ENCODE measurements at regions not wholly inside any gene's neighbourhood (a gene's known extent, or its start where the extent isn't known, plus 50 kb on each side); places are given as distances from the start of the nearest gene placed in this dataset.

- no peak overlapping the region for H3K27ac ChIP-seq
Measured at GRCh38 chr4:134297765-134298164, 96.2 kb upstream of the PABPC4L start.

GRCh38 chr4:134282680-134283079 is 81.1 kb upstream of the PABPC4L start:
- H3K9me3 ChIP-seq = peaks cover 0 to 13% (median 4%) of the 10 kb centered on the region in 8 donors
- H3K36me3 ChIP-seq = no peaks in the 10 kb centered on the region
- no peaks in the 10 kb centered on the region for H3K4me1 ChIP-seq
- no peak for DNase-seq
- H3K27me3 ChIP-seq (replicated peaks in 1 of 7) = no peaks in the 10 kb centered on the region
- no peak overlapping the region for H3K4me3 ChIP-seq
- WGBS, 5 donors = 90 to 97% (median 93%) methylated on average over 2 of the region's 2 CpGs
- intact Hi-C loops (cut with DNase I; ENCODE audit: low total_unique reads) = no loop called here
- no peak overlapping the region for H3K27ac ChIP-seq
- TF ChIP-seq POLR2A (IDR thresholded peaks at IDR 0.05) = no peak
- TF ChIP-seq POLR2AphosphoS5 (IDR thresholded peaks at IDR 0.05) = no peak

More at GRCh38 chr4:134297765-134298164, 96.2 kb upstream of the PABPC4L start:
- no peak for DNase-seq
- Histone ChIP-seq H3K36me3 (no peaks in the 10 kb centered on the region), H3K27me3 (replicated peaks in 1 of 7) (no peaks in the 10 kb centered on the region), H3K4me1 (no peaks in the 10 kb centered on the region), H3K4me3 (no peak overlapping the region), H3K9me3 (peaks cover 0 to 32% (median 12%) of the 10 kb centered on the region in 8 donors)
- intact Hi-C loops (cut with DNase I; ENCODE audit: low total_unique reads) = no loop called here
- TF ChIP-seq POLR2A (IDR thresholded peaks at IDR 0.05) (no peak), CTCF (IDR thresholded peaks at IDR 0.05 in 8 of 11, conservative IDR thresholded peaks at IDR 0.05 in 3 of 11) (no peak), POLR2AphosphoS5 (IDR thresholded peaks at IDR 0.05) (no peak)

GRCh38 chr4:134278675-134279074 is 77.1 kb upstream of the PABPC4L start:
- no peak for TF ChIP-seq POLR2AphosphoS5 (IDR thresholded peaks at IDR 0.05)
- TF ChIP-seq CTCF (IDR thresholded peaks at IDR 0.05 in 8 of 11, conservative IDR thresholded peaks at IDR 0.05 in 3 of 11) = no peak
- no peak for TF ChIP-seq POLR2A (IDR thresholded peaks at IDR 0.05)
- intact Hi-C loops (cut with DNase I; ENCODE audit: low total_unique reads) = no loop called here
- no peaks in the 10 kb centered on the region for H3K36me3 ChIP-seq
- H3K9me3 ChIP-seq = peaks cover 0 to 12% (median 5%) of the 10 kb centered on the region in 8 donors
- 62 to 74% (median 67%) methylated on average over 1 of the region's 1 CpG for WGBS, 5 donors
- H3K27ac ChIP-seq = no peak overlapping the region
- H3K4me1 ChIP-seq = no peaks in the 10 kb centered on the region
- DNase-seq = no peak
- H3K27me3 ChIP-seq (replicated peaks in 1 of 7) = no peaks in the 10 kb centered on the region
- no peak overlapping the region for H3K4me3 ChIP-seq

DNA sequence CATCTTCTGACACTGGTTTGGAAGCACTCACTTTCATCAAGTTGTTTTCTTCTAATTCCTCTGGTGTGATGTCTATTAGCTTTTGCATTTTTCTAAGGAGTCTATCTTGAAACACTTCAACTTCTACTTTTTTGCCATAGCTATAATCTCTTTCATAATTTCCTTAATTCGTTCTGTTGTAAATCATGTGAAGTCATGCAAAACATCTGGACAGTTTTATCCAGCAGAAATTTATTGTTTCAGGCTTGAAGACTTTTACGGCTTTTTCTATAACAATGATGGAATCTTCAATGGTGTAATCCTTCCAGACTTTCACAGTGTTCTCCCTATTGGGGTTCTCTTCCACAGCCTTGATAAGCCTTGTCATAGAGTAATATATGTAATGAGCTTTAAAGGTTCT is 74.9 kb upstream of the PABPC4L start:
- TF ChIP-seq POLR2A (IDR thresholded peaks at IDR 0.05) (no peak), CTCF (IDR thresholded peaks at IDR 0.05 in 8 of 11, conservative IDR thresholded peaks at IDR 0.05 in 3 of 11) (no peak), POLR2AphosphoS5 (IDR thresholded peaks at IDR 0.05) (no peak)
- Histone ChIP-seq H3K27ac (no peak overlapping the region), H3K36me3 (no peaks in the 10 kb centered on the region), H3K27me3 (replicated peaks in 1 of 7) (no peaks in the 10 kb centered on the region), H3K4me3 (no peak overlapping the region), H3K9me3 (peaks cover 0 to 17% (median 4%) of the 10 kb centered on the region in 8 donors), H3K4me1 (no peaks in the 10 kb centered on the region)
- intact Hi-C loops (cut with DNase I; ENCODE audit: low total_unique reads) = no loop called here
- no peak for DNase-seq
- WGBS, 5 donors = 70 to 79% (median 72%) methylated on average over 2 of the region's 2 CpGs

- Histone ChIP-seq H3K36me3 (no peaks in the 10 kb centered on the region), H3K4me1 (no peaks in the 10 kb centered on the region), H3K4me3 (no peak overlapping the region), H3K27ac (no peak overlapping the region), H3K9me3 (peaks cover 0 to 33% (median 0%) of the 10 kb centered on the region in 8 donors), H3K27me3 (replicated peaks in 1 of 7) (no peaks in the 10 kb centered on the region)
- no peak for DNase-seq
- intact Hi-C loops (cut with DNase I; ENCODE audit: low total_unique reads) = no loop called here
- TF ChIP-seq POLR2A (IDR thresholded peaks at IDR 0.05) = no peak
- TF ChIP-seq CTCF (IDR thresholded peaks at IDR 0.05 in 8 of 11, conservative IDR thresholded peaks at IDR 0.05 in 3 of 11) = no peak
- no peak for TF ChIP-seq POLR2AphosphoS5 (IDR thresholded peaks at IDR 0.05)
- 93 to 100% (median 96%) methylated on average over 1 of the region's 1 CpG for WGBS, 5 donors
Measured at GRCh38 chr4:134260126-134260525, 58.5 kb upstream of the PABPC4L start.
